ENCODE measurements at regions not wholly inside any gene's neighbourhood (a gene's known extent, or its start where the extent isn't known, plus 50 kb on each side); places are given as distances from the start of the nearest gene placed in this dataset.

- no peak for DNase-seq (ENCODE audit: low read depth)
Measured at GRCh38 chr7:91323626-91324158, 59.5 kb downstream of the FZD1 start.

GRCh38 chr7:91324663-91325062 lies 60.4 kb downstream of the FZD1 start:
- DNase-seq (ENCODE audit: low read depth) = no peak

GRCh38 chr7:91325726-91326125 lies 61.5 kb downstream of the FZD1 start:
- no peak for DNase-seq (ENCODE audit: low read depth)

GRCh38 chr7:91326516-91327199 lies 62.4 kb downstream of the FZD1 start:
- DNase-seq (ENCODE audit: low read depth) = no peak

- no peak for DNase-seq (ENCODE audit: low read depth)
Measured at GRCh38 chr7:91327346-91327745, 63.1 kb downstream of the FZD1 start.

- DNase-seq (ENCODE audit: low read depth) = no peak
Measured at GRCh38 chr7:91329571-91329970, 65.3 kb downstream of the FZD1 start.

GRCh38 chr7:91330191-91330808 lies 66.1 kb downstream of the FZD1 start:
- DNase-seq (ENCODE audit: low read depth) = no peak

GRCh38 chr7:91330866-91331265 lies 66.6 kb downstream of the FZD1 start:
- DNase-seq (ENCODE audit: low read depth) = no peak

- DNase-seq (ENCODE audit: low read depth) = no peak
Measured at GRCh38 chr7:91336106-91336505, 71.9 kb downstream of the FZD1 start.

GRCh38 chr7:91338226-91339020 lies 74.2 kb downstream of the FZD1 start:
- DNase-seq (ENCODE audit: low read depth) = no peak

GRCh38 chr7:91342346-91342745 lies 78.1 kb downstream of the FZD1 start:
- no peak for DNase-seq (ENCODE audit: low read depth)

- DNase-seq (ENCODE audit: low read depth) = no peak
Measured at GRCh38 chr7:91343420-91343960, 79.3 kb downstream of the FZD1 start.

GRCh38 chr7:91343996-91344629 lies 79.9 kb downstream of the FZD1 start:
- DNase-seq (ENCODE audit: low read depth) = no peak

- DNase-seq (ENCODE audit: low read depth) = no peak
Measured at GRCh38 chr7:91344911-91345310, 80.7 kb downstream of the FZD1 start.

GRCh38 chr7:91345449-91345848 lies 81.2 kb downstream of the FZD1 start:
- DNase-seq (ENCODE audit: low read depth) = no peak

- DNase-seq (ENCODE audit: low read depth) = no peak
Measured at GRCh38 chr7:91346426-91346825, 82.2 kb downstream of the FZD1 start.

GRCh38 chr7:91347290-91347689 lies 83.1 kb downstream of the FZD1 start:
- DNase-seq (ENCODE audit: low read depth) = no peak

- no peak for DNase-seq (ENCODE audit: low read depth)
Measured at GRCh38 chr7:91348711-91349110, 84.5 kb downstream of the FZD1 start.

GRCh38 chr7:91351374-91351773 lies 87.1 kb downstream of the FZD1 start:
- DNase-seq (ENCODE audit: low read depth) = no peak

- no peak for DNase-seq (ENCODE audit: low read depth)
Measured at GRCh38 chr7:91352091-91352490, 87.9 kb downstream of the FZD1 start.

GRCh38 chr7:91353848-91354247 lies 89.6 kb downstream of the FZD1 start:
- DNase-seq (ENCODE audit: low read depth) = no peak
